DOHH2 (cell line): ENCODE measurements at regions not wholly inside any gene's neighbourhood (a gene's known extent, or its start where the extent isn't known, plus 50 kb on each side); places are given as distances from the start of the nearest gene placed in this dataset.

Source experiments
- EZH2phosphoT487 ChIP-seq: fragments of 200-600 bp; sonication (generic); IDR thresholded peaks from 2 replicates; pipeline ENCODE4 v1.6.1; 2017; ENCODE audit warnings: borderline replicate concordance, mild to moderate bottlenecking, antibody characterized with exemption, low read length, moderate library complexity, mixed read lengths
- TF ChIP-seq, protein P1 (sequence below): fragments of 200-600 bp; sonication (generic); IDR thresholded peaks from one replicate; pipeline ENCODE4 v1.5.1; 2014; ENCODE audit warnings: antibody characterized with exemption, mild to moderate bottlenecking, low read depth, low read length; ENCODE audit not compliant: poor library complexity, severe bottlenecking

DNA sequence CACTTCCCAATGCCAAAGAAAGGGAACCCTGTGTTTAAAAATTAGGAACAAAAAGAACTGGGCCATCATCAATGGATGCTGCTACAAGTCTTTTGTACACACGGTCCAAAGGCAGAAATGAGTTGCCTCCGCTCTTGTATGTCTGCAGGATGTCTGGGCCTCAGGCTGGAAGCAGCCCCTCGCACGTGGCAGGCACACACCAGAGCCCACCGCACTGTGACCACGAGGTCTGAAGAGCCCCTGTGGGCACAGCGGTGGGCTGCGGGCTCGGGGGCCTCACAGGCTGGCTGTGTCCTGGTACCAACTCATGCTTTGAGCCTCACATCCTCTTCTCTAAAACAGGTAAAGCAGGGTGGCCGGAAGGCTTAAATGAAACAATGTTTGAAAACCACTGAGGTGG is 309.3 kb downstream of the C16orf95 start:
- TF ChIP-seq, protein P1, sequence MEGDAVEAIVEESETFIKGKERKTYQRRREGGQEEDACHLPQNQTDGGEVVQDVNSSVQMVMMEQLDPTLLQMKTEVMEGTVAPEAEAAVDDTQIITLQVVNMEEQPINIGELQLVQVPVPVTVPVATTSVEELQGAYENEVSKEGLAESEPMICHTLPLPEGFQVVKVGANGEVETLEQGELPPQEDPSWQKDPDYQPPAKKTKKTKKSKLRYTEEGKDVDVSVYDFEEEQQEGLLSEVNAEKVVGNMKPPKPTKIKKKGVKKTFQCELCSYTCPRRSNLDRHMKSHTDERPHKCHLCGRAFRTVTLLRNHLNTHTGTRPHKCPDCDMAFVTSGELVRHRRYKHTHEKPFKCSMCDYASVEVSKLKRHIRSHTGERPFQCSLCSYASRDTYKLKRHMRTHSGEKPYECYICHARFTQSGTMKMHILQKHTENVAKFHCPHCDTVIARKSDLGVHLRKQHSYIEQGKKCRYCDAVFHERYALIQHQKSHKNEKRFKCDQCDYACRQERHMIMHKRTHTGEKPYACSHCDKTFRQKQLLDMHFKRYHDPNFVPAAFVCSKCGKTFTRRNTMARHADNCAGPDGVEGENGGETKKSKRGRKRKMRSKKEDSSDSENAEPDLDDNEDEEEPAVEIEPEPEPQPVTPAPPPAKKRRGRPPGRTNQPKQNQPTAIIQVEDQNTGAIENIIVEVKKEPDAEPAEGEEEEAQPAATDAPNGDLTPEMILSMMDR, result no peak
- no peak for TF ChIP-seq EZH2phosphoT487
